ENCODE measurements at regions not wholly inside any gene's neighbourhood (a gene's known extent, or its start where the extent isn't known, plus 50 kb on each side); places are given as distances from the start of the nearest gene placed in this dataset.

DNA sequence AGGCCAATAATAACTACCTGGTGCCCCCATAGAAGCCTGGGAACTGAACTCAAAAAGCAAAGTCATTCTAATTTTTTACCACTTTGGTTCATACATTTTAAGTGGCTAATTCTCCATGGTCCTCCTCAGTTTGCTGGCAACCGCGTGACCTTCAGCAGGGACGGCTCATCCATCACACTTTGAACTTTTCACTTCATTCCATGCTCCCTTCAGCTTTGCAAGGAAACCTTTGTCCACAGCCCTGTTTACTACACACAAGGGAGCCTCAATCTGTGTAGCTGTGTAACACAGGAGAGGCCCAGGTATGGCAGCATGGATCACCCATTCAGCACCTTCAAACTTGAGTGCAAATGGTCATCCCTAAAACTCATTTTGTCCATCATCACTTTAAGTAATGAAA is 552.4 kb downstream of the IRX1 start:
- DNase-seq (ENCODE audit: low read depth, low spot score), result no peak
- in situ Hi-C loops (cut with HindIII; ENCODE audit: low pct_unique_long_range_greater_than_20kb, low sequenced_read_pairs), result no loop called here

DNA sequence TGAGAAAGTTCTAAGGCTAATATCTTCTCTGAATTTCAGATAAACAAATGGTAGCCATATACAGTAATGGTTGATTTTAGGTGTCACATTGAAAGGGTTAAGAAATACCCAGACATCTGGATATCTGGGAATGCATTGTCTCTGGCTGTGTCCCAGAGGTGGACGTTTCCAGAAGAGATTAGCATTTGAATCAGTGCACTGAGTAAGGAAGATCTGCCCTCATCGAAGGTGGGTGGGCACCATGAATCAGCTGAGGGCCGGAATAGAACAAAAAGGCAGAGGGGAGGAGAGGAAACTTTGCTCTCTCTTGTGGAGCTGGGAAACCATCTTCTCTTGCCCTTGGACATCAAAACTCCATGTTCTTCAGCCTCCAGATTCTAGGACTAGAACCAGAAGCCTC is 554.4 kb downstream of the IRX1 start:
- no peak for DNase-seq (ENCODE audit: low read depth, low spot score)
- in situ Hi-C loops (cut with HindIII; ENCODE audit: low pct_unique_long_range_greater_than_20kb, low sequenced_read_pairs), result no loop called here

DNA sequence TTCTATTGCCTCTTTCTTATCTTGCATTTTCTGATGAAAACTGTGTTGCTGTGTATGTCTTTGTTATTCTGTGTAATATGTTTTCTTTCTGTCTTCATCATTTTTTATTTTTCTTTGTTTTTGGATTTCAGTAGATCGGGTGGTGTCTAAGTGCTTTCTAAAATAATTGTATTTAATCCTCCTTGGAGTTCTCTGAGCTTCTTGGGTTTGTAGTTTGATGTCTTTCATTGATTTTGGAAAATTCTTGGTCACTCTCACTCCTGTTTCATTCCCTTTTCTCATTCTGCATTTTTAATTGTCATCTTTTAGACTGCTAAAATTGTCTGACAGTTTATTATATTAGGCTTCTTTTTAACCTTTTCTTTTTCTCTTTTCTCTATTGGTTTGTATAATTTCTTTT is 560.5 kb downstream of the IRX1 start:
- in situ Hi-C loops (cut with HindIII; ENCODE audit: low pct_unique_long_range_greater_than_20kb, low sequenced_read_pairs), result no loop called here

DNA sequence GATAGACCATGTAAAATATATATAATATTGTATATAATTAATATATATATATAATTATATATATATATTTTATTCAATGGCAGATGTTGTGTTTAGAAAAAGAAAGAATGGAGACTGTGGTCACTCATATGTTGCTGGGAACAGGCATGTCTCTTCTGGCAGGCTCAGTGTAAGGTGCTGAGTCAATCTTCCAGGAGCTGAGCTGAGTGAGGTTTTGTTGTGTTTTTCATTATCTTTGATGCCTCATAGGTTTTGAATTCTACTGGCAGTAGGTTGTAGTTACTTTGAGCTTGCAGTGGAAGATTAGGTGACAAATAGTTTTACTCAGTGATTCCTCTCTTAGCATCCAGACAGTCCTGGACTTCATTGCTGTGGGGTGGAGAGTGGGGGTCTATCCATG is 561.3 kb downstream of the IRX1 start:
- in situ Hi-C loops (cut with HindIII; ENCODE audit: low pct_unique_long_range_greater_than_20kb, low sequenced_read_pairs), result no loop called here

More for the DNA sequence above, 560.5 kb downstream of the IRX1 start:
- no peak for DNase-seq (ENCODE audit: low read depth, low spot score)

DNA sequence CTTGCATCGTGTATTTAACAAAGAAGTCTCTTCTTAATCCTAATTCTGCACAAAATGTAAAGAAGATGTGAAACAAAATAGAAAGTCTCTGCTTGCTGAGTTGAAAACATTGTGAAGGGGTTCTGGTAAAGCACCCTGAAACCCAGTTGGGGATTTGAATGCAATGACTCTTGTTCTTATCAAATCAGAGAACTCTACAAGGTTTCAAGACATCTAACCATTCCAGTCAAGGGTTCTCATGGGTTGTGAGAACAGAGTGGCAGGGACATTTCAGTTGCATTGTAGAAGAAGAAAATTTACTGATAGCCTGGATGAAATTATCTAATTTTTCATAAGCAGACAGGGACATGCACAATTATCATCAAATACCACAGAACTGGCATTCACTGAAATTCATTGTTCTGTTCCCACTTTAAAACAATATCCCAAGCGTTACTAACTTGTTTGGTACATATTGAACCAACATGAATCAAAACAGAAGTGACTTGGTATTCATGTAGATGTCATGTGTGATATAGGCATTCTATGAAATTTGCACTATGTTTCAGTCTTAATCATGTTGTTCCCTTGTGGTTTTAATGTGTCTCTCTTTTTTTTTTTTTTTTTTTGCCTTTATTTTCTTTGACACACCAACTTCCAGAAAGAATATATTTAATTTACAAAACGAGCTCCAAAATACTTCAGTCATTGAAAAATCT is 563.3 kb downstream of the IRX1 start:
- DNase-seq (ENCODE audit: low read depth, low spot score), result no peak
- in situ Hi-C loops (cut with HindIII; ENCODE audit: low pct_unique_long_range_greater_than_20kb, low sequenced_read_pairs), result no loop called here

More for the DNA sequence above, 561.3 kb downstream of the IRX1 start:
- DNase-seq (ENCODE audit: low read depth, low spot score), result no peak

DNA sequence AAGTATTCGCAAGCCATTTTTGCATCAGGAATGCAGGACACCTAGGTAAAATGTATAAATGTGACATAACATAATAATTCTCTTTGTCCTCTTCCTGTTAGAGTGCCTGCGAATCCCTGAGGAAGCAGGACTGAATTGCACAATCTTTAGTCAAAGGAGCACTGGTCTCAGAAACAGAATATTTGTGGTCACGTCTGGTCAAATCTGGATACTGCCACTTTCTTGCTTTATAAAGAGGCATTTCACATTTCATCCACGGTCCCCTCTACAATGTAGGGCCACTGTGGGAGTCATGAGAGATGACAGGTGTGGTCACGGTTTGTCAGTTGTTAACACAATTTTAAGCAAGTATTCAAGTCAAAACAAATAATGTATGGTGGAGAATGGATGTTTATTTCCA is 564.0 kb downstream of the IRX1 start:
- in situ Hi-C loops (cut with HindIII; ENCODE audit: low pct_unique_long_range_greater_than_20kb, low sequenced_read_pairs), result no loop called here
- no peak for DNase-seq (ENCODE audit: low read depth, low spot score)

DNA sequence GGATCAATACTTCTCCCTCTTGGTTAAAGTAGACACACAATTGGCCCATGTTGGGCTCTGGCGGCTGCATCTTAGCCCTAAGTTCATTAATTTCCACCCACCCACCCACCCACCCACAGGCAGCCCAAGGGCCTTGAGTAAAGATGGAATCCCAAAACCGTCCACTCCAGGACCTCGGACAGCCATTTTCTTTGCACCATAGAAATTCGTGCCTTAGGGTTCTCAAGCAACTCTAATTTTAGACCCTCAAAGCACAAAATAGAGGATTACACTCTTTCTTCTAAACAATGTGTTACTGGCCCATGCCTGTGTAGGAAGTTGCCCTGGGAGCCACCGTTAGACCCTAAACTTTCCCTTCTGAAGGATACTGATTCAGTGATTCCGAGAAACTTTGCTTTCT is 568.5 kb downstream of the IRX1 start:
- in situ Hi-C loops (cut with HindIII; ENCODE audit: low pct_unique_long_range_greater_than_20kb, low sequenced_read_pairs), result no loop called here

DNA sequence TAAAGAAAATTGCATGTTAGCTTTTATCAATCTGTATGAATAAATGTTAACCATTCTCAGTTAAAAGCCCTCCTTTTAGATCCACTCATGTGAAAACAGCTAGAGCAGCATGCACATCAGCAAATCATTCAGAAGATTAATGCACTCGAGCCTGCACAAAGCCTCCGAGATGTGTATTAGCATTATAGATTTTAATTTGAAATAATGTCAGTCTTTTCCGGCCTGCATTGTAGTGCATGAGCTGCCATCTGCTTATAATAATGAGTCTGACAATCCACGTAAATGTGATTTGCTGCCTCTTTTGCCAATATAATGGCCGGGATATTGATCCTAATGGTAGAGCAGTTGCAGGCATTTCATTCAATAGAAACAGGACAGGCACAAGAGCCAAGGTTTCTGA is 585.1 kb downstream of the IRX1 start:
- in situ Hi-C loops (cut with HindIII; ENCODE audit: low pct_unique_long_range_greater_than_20kb, low sequenced_read_pairs), result no loop called here
- no peak for DNase-seq (ENCODE audit: low read depth, low spot score)

More for the DNA sequence above, 568.5 kb downstream of the IRX1 start:
- no peak for DNase-seq (ENCODE audit: low read depth, low spot score)

DNA sequence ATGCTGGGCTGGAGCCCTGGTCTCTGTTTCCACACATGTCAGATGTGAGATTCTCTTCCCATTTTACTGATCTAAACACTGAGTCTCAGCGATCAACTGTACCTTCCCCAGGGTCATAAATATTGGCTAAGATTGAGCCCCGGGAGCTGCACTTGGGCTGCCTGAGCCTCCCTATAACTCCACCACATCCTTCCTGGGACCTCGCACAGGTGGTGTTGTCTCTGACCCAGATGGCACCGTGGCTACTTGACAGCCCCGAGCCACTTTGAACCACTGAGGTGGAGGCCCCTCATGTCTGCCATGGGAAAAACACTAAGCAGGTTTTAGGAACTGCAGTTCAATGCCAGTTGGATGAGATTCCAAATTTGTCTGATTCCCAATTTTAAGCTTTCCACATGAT is 586.5 kb downstream of the IRX1 start:
- DNase-seq (ENCODE audit: low read depth, low spot score), result no peak
- in situ Hi-C loops (cut with HindIII; ENCODE audit: low pct_unique_long_range_greater_than_20kb, low sequenced_read_pairs), result no loop called here

DNA sequence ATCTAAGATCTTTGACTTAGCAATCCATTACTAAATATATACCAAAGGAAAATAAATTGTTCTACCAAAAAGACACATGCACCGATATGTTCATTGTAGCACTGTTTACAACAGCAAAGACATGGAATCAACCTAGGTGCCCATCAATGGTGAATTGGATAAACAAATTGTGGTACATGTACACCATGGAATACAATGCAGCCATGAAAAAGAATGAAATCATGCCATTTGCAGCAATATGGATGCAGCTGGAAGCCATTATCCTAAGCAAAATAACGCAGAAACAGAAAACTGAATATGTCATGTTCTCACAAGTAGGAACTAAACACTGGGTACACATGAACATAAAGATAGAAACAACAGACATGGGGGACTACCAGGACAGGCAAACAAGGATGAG is 589.5 kb downstream of the IRX1 start:
- in situ Hi-C loops (cut with HindIII; ENCODE audit: low pct_unique_long_range_greater_than_20kb, low sequenced_read_pairs), result no loop called here
- no peak for DNase-seq (ENCODE audit: low read depth, low spot score)

DNA sequence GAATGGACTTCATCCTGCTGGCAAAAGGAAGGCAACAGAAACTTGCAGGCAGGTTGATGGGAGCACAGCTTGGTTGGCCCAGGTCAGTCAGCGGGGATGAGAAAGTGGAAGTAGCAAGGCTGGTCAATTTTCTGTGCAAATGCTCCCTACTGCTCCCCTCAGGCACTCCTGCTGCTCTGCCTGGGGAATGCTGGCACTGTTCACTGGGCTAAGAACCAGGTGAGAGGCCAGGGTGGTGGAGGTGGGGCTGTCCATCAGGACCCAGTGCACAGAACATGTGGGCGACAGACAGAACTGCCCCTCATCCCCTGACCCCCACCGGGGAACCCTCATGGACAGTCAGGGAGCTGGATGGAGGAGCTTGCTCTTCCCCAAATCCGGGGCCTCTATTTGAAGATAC is 593.1 kb downstream of the IRX1 start:
- DNase-seq (ENCODE audit: low read depth, low spot score), result no peak
- in situ Hi-C loops (cut with HindIII; ENCODE audit: low pct_unique_long_range_greater_than_20kb, low sequenced_read_pairs), result no loop called here

DNA sequence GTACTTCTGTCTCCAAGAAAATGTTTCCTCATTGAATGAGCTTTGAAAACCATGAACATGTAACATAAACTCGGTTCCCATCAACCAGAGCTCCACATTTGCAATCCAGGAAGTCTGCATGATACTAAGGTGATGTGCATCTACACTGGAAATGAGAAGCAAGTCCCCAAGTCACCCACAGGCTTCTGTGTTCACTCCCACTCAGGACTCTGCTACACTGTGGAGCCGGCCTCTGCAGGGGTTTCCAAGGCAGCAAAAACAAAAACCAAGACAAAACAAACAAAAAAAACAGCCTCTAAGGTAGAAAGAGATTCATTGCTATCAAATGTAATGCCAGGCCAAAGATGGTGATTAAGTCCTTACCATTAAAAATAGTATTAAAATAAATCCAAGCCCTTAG is 593.7 kb downstream of the IRX1 start:
- DNase-seq (ENCODE audit: low read depth, low spot score), result no peak
- in situ Hi-C loops (cut with HindIII; ENCODE audit: low pct_unique_long_range_greater_than_20kb, low sequenced_read_pairs), result no loop called here

DNA sequence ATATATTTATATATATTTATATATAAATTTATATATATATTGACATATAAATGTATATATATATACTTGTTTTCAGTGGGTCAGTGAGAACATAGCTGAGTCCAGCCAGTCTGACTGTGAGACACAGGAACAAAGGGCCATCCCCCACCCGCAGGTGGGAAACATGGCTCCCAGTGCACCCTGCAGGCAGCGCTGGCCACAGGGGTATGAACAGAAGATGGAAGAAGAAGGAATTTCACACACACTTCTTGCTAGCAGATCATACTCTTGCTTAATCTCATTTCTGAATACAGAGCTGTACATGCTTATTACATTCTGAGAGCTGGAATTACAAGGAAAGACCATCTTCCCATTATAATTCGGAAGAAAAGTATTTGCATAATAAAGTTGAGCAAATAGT is 595.4 kb downstream of the IRX1 start:
- DNase-seq (ENCODE audit: low read depth, low spot score), result no peak
- in situ Hi-C loops (cut with HindIII; ENCODE audit: low pct_unique_long_range_greater_than_20kb, low sequenced_read_pairs), result no loop called here

DNA sequence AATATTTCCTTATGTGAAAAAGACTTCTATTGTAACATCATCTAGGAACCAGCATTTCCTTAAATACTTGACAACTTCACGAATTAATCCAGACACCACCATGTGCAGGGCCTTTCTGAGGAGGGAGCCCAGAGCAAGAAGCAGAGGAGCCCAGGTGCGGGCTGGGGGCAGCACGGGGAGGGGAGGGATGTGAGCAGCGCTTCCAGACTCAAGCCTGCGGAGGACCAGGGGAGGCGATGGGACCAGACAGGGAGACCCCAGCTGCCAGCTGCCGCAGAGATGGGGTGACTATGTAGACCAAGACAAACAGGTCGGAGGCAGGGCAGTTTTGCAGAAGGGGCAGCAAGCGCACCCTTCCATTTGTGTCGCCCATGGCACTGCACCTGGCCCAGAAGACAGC is 596.1 kb downstream of the IRX1 start:
- in situ Hi-C loops (cut with HindIII; ENCODE audit: low pct_unique_long_range_greater_than_20kb, low sequenced_read_pairs), result no loop called here
- no peak for DNase-seq (ENCODE audit: low read depth, low spot score)

DNA sequence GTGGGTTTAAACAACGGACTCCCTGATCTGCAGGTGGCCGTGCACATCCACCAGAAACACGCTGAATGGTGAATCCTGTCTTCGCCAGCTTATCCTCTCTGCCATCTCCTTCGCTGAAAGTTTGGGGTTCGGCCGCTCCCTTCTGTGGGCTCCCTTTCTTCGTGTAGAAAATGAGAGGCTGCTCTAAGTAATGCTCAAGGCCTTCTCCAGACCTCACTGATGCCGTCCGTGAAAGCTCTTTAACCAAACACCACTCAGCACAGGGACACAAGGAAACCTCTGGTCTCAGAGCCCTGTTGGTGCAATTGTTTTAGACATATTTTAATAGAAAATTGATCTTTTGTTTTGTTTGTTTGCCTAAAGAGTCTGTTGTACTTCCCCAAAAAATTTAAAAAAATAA is 596.5 kb downstream of the IRX1 start:
- no peak for DNase-seq (ENCODE audit: low read depth, low spot score)
- in situ Hi-C loops (cut with HindIII; ENCODE audit: low pct_unique_long_range_greater_than_20kb, low sequenced_read_pairs), result no loop called here

DNA sequence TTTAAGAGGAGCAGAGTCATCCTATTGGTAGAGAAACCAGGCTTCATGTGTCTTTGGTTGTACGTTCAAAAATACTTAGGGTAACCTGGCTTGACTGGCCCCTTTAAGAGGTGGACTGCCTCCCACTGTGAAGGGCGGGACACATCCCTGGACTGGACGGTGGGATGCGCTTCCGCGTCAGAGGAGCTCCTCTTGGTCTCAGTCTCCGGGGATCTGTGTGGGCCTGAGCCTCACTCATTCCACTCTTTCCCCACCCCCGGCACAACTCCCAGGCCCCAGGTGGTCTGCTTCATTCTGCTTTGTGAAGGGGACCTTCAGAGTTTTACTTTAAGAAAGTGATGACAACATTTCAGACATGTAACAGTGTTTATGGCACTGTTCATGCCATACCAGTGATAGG is 601.1 kb downstream of the IRX1 start:
- in situ Hi-C loops (cut with HindIII; ENCODE audit: low pct_unique_long_range_greater_than_20kb, low sequenced_read_pairs), result no loop called here
- no peak for DNase-seq (ENCODE audit: low read depth, low spot score)

DNA sequence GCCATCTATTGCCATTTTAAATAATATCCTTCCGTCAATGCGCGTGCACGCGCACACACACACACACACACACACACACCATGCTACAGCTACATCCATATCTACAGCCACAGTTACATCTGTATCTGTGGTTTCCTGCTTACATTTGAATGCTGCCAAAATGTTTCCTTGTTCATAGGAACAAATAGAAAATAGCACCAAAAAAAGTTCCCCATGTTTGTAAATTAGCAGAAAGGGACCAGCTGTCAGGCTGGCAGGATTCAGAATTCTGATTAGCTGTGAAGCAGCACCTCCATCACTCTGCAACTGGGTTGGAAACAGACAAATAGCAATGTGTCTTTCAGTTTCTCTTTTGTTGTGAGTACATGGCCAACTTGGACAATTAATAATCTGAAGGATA is 601.5 kb downstream of the IRX1 start:
- no peak for DNase-seq (ENCODE audit: low read depth, low spot score)
- in situ Hi-C loops (cut with HindIII; ENCODE audit: low pct_unique_long_range_greater_than_20kb, low sequenced_read_pairs), result no loop called here

DNA sequence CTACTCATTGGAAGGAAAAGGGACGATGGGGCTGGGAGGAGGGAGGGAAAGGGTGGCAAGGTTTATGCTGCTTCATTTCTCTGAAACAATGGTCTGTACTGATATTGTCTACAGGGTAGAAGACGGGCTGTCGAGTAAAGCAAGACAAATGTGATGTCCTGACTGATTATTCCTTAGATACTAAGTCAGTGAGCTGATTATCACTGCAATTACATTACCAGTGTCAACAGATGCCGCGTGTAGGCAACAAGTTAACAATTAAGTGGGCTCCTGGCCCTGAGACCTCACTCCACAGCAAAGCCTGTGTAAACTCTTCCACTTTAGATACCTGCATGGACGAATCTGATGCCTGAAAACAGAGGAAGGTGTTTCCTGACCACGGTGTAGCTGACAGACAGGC is 602.8 kb downstream of the IRX1 start:
- DNase-seq (ENCODE audit: low read depth, low spot score), result no peak
- in situ Hi-C loops (cut with HindIII; ENCODE audit: low pct_unique_long_range_greater_than_20kb, low sequenced_read_pairs), result no loop called here

DNA sequence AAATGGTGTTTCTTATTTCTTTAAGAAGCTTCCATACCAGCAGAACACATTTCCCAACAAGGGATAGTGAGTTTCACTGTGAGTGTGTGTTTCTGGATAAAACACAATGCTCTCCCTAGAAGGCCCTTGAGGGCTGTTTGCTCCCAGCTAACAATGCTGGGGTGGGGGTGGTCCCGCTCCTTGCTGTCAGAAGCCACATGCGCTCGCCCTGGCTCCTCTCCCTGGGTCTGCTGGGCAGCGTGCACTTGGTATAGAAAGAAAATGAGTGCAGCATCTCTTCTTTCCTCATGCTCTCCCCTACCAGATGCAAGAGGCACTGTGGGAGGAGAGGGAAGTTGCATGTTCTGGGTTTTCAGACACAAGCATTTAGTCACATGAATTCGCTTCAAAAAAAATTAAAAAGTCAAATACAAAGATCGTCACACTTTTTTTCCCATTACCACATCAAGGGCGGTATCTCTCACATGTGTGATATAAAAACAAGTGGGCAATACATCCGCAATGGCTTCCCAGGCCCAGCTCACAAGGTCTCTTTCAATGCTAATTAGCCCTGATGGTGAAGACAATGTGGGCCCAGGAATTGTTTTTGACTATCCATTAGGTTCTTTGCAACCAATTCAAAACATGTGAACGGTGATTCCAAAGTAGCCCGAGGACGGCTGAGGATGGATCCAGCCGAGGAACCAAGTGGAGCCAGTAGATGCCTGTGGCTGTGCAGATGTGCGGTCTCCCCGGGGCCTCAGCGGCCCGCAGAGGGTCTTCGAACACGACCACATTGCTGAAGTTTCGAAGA is 603.6 kb downstream of the IRX1 start:
- no peak for DNase-seq (ENCODE audit: low read depth, low spot score)

More for the DNA sequence above, 603.6 kb downstream of the IRX1 start:
- in situ Hi-C loops (cut with HindIII; ENCODE audit: low pct_unique_long_range_greater_than_20kb, low sequenced_read_pairs), result no loop called here

Data from SK-MEL-5 (cell line).